ENCODE measurements at regions not wholly inside any gene's neighbourhood (a gene's known extent, or its start where the extent isn't known, plus 50 kb on each side); places are given as distances from the start of the nearest gene placed in this dataset.

DNA sequence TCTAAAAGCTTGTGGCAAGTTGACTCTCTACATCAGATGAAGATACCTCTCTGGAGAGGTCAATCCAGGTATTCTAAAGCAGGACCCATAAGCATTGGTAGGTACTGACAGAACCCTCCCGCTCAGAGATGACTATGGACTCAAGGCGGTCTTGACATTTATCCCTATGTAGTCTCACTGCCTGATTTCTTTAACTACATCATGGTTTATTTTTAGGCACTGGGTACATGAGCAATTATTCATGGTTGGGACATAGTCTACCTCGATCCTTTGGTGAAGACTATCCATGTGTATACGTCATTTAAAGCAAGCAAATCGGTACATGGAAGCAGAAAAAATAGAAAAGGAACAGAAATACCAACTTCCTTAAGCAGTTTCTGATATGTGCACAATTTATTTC lies 136.2 kb upstream of the TAB2 start:
- no peak for DNase-seq (ENCODE audit: low read depth, low spot score)

DNA sequence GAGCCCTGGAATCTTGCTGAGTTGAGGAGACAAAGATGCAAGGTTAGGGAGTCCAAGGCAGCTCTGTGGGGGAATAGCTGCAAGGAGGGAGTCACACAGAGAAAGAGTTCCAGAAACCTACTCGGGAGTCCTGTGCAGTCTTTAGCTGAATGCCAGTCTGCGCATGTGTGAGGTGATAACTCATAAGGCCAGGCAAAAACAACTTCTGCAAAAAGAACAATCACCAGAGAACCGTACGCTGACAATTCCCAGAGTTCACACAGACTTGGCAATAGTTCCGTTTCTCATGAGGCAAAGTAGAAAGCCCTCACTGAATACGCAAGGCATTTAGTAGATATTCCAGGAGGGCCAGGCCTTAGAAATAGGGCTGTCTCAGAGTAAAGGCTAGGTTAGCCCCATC lies 135.2 kb upstream of the TAB2 start:
- DNase-seq (ENCODE audit: low read depth, low spot score) = no peak

DNA sequence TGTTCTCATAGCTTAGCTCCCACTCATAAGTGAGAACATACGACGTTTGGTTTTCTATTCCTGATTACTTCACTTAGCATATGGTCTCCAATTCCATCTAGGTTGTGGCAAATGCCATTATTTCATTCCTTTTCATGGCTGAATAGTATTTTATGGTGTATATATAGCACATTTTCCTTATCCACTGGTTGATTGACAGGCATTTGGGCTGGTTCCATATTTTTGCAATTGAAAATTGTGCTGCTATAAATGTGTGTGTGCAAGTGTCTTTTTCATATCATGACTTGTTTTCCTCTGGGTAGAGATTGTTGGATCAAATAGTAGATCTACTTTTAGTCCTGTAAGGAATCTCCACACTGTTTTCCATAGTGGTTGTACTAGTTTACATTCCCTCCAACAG lies 133.0 kb upstream of the TAB2 start:
- no peak for DNase-seq (ENCODE audit: low read depth, low spot score)

DNA sequence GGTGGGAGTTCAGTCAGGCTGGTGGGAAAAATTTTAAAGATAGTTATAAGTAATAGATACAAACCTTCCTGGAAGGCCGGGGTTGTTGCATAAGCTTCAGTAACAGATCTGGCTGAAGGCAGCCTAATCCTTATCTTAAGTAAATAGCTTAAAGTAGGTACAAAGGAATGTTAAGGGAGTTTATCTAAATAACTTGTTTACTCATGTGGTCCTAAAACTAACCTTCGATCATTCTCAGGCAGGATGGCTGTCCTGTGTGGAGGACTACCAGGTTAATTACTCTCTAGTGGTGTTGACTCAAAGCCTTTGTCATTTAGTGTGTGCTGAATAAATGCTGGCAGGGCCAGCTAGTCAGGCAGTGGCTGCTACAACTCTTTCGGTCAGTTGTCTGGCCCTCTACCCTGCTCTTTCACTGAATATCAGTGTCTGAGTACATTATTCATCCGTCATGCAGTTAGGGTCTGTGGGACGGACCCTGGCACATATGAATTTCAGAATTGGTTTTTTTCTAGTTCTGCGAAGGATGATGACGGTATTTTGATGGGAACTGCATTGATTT lies 131.6 kb upstream of the TAB2 start:
- no peak for DNase-seq (ENCODE audit: low read depth, low spot score)

DNA sequence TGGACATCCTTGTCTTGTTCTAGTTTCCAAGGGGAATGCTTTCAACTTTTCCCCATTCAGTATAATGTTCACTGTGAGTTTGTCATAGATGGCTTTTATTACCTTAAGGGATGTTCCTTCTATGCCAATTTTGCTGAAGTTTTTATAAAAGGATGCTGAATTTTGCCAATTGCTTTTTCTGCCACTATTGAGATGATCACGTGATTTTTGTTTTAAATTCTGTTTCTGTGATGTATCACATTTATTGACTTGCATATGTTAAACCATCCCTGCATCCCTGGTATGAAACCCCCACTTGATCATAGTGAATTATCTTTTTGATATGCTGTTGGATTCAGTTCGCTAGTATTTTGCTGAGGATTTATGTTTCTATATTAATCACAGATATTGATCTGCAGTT lies 130.6 kb upstream of the TAB2 start:
- no peak for DNase-seq (ENCODE audit: low read depth, low spot score)

DNA sequence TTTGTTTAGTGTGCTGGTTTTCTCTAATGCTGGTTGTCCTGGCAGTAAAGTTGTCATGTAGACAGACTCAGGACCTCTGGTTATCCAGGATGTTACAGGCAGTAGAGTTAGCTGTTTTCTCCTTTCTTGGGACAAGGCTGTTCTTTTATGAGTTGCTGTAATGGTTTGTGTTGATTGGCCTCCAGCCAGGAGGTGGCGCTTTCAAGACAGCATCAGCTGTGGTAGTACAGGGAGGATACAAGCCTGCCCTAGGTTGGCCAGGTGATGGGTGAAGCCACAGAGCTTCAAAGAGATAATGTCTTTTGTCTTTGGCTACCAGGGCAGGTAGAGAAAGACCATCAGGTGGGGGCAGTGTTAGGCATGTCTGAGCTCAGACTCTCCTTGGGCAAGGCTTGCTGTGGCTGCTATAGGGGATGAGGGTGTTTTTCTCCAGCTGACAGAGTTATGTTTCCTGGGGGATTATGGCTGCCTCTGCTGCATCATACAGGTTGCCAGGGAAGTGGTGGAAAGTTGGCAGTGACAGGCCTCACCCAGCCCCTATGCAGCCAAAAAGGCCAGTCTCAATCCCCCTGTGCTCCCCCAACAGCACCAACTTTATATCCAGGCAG lies 127.2 kb upstream of the TAB2 start:
- peak; percentile 74 for DNase-seq (ENCODE audit: low read depth, low spot score)

DNA sequence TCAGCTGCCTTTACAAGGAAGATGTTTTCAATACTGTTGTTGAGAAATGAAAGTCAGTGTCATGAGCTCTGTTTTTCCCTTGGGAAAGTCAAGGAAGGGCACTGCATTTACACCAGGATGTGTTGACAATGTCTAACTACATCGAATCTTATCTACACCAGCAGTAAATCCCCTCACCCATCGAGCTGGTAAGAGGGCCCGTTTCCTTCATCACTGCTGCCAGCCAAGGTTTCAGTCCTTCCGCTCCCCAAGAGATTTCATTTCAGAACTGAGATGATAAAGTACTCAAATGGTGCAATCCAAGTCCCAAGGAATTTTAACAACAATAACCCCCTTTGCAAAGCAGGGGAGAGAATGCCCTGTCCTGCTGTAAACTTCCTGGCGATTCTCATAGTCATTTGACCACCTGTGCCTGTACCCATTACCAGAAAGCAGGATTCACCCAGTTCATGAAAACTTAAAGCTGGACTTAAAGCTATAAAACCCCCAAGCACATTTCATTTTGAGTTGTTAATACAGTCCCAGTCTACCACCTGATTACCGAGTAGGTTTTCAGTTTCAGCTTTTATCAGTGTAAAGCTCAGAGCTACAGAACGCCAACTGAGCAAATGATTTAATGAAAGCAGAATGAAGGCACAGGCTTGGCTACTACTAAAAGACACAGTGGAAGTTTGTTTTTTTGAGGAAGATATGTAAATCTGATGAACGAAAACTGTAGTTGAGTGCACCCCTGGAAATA lies 122.5 kb upstream of the TAB2 start:
- no peak for DNase-seq (ENCODE audit: low read depth, low spot score)

DNA sequence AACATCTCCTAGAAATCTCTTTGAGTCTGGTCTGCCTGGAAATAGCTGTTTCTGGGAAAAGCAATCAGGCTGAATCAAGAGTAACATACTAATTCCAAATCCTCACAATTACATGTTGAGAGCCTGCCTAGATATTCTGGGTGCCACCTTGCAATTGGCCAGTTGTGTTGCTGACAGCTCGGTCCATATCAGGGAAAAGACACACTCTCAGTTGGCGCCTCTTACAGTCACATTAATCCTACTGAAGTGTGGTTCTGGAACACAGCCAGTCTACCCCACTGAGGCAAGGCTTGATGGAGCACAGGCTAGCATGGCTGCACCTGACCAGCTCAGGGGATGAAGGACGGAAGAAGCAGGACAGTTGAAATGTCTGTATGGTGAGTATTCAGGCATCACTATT lies 121.4 kb upstream of the TAB2 start:
- DNase-seq (ENCODE audit: low read depth, low spot score) = no peak

DNA sequence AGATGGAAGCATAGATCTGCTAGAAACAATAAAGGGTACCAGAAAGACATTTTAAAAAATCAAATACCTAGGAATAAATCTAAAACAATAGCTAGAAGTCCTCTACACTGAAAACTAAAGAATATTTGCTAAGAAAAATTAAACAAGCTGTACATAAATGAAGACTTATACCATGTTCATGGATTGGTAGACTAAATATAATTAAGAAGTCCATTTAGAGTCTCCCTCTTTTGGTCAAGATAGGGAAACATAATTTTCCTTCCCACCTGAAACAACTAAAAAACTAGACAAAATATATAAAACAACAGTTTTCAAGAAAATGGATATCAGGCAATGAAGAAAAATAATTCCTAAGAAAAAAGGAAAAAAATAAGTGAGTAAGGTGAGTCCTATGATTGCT lies 120.0 kb upstream of the TAB2 start:
- no peak for DNase-seq (ENCODE audit: low read depth, low spot score)

DNA sequence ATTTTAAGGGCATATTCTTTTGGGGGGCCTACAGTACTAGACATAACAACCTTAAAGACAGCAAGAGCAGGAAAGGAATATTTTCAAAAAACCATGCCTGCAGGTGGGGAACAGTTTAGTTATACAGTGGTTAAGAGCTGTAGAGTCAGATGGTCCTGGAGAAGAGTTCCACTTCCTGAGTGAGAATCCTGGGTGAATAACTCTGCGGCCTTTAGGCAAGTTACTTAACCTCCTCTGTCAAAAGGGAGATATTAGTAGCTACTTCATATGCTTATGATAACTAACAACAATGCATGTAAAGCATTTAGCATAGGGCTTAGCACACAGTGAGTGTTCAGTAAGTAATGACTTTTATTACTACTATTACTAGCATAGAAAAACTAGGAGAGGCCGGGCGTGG lies 119.2 kb upstream of the TAB2 start:
- no peak for DNase-seq (ENCODE audit: low read depth, low spot score)

DNA sequence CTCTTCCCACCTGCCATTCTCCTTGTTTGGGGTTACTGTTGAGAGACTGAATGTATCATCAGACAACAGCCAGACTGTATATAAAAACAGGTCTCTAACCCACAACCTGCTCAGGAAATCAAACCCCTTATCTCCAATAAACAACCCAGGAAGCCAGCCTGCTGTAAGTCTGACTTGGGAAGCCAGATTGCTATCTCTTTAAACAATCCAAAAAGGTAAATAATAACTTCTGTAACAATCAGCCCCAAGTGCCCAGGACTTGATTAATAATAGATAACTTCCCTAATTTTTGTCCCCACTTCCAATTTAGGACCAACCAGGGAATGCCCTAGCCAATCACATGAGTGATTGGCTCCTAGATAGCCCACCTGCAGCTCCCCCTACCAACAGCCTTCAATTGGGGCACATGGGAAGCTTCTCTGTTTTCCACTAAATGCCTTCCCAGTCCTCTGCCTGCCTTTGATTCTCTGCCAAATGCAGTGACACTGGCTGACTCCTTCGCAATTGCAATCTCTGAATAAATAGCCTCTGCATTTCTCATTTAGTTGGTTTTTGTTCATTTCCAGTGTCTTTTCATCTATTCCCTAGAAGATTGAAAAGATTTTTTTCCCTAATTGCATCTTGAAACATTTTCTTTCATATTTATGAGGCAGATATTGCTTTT lies 117.1 kb upstream of the TAB2 start:
- no peak for DNase-seq (ENCODE audit: low read depth, low spot score)

DNA sequence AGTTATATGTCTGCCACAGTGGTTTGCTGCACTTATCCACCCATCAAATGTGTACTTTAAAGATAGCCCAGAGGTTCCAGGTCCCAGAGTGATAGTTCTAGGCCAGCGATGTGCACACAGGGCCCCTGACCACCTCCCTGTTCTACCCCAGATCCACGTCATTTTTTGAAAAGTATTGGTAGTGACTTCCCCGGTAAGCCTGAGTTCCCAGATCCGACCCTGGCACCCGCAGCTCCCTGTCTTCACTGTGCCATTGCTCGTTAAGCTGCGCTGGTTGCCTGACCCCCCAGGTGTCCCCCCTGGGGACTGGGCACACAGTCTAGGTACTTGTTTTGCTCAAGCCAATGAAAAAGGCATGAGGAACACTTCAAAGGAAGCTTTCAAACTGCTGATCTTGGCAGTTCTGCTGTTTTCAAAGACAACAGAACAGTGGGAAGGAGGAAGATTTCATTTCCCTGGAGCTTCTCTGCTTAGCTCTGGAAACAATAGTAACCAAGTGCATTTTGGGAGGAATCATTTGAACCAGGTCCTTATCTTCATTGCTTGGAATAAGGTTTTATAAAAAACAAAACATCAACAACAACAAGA lies 116.3 kb upstream of the TAB2 start:
- no peak for DNase-seq (ENCODE audit: low read depth, low spot score)

DNA sequence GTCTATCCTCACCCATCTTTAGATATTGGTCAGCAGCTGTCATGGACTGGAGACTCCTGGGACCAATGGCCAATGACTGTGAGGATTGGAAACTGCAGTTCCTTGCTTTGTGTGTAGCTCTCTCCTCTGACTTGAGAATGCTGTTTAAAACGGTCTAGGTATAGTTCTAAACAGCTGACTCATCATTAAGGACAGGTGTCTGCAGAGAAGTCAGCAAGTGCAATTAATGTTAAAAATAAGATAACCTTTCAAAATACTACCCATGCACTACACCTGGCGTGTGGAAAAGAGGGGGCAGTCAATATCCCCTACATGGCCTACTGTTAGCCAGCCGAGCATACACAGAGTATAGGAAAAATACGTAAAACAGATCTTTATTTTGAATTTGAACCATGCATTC lies 115.4 kb upstream of the TAB2 start:
- no peak for DNase-seq (ENCODE audit: low read depth, low spot score)

DNA sequence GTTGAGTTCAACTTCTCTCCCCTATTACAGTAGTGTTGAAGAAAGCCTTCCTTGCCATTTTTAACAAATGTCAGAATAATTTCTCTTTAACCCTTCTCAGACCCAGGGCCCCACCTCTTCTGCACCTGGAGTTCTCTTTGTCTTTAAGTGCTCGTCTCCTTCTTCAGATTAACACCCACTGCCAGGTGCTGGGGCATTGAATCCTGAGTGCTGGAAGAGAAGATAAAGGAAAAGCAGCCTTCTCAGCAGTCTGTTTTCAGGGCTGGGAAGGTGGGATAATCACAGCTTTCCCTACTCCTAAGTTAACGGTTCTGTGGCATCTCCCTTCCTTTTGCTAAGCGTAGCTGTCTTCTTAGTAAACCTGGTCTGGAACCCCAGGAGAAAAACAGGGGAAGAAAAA lies 114.6 kb upstream of the TAB2 start:
- DNase-seq (ENCODE audit: low read depth, low spot score) = no peak

DNA sequence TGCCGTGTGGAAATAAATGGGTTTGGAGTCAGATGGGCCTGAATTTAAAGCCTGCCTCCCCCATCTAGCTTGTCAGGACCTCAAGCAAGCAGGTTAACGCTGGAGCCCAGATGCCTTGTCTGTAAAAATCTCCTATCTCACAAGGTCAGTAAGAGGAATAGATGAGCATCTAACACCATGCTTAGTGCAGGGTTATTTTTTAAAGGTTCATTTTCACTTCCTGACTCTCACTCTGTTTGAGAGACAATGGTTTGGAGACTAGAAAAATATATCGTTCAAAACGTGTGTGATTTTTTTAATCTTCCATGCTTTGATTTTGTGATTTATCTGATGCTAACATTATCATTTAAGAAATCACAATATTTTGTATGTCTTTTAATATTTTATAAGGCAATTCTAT lies 114.0 kb upstream of the TAB2 start:
- DNase-seq (ENCODE audit: low read depth, low spot score) = no peak

DNA sequence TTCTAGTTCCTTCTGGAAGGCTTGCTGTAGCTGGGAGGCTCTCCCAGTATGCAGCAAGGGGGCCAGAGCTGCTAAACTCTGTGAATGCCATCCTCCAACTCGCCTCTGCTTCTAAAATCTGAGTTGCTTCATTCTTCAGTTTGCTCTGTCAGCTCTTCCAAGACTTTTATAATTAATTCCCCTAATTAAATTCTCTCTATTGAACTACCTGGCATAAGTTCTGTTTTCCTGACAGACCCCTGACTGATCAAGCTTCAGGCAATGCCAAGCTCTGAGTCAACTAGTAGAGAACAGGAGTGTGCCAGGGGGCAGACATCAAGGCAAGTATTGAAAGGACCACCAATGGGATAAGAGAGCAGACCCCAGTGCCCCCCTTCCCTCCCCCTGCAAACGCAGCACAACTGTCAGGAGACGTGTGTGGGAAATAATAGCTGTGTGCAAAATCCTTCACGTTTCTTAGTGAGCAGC lies 109.3 kb upstream of the TAB2 start:
- DNase-seq (ENCODE audit: low read depth, low spot score) = no peak

DNA sequence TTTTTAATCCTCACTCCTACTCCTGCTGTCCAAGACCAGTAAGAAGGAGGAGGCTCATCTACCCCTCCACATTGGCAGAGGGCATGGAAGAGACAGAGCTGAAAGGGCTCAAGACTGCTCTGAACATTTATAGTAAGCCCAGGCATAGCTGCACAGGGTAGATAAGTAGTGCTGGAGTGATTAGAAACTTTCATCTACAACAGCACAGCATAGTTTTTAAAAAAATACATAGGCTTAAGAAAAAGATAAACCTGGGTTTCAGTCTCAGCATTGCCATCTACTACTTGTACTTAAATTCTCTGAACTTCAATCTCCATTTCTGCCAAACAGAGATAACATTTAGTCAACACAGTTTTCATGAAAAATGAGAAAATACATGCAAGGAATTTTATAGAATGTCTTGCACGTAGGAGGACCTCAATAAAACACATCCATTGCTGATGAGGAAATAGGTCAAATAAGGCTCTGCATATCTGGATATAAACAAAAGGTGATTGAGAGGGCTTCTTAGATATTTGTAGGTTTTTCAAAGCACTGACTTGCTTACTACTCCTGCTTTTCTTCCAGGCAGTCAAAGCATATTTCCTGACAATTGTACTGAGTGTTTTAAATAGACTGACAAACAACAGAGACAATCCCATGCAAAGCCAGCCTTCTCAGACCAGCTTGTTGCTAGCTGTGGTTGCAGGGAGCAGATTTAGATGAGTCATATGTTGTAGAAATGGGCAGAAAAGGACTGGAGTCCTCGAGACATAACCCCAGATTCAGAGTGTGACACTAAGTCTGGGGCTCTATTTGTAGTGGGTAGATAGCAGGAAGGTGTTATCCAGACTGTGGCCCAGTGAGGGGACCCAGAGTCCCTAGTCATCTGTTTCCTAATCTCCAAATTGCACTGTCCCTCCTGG lies 107.4 kb upstream of the TAB2 start:
- no peak for DNase-seq (ENCODE audit: low read depth, low spot score)

DNA sequence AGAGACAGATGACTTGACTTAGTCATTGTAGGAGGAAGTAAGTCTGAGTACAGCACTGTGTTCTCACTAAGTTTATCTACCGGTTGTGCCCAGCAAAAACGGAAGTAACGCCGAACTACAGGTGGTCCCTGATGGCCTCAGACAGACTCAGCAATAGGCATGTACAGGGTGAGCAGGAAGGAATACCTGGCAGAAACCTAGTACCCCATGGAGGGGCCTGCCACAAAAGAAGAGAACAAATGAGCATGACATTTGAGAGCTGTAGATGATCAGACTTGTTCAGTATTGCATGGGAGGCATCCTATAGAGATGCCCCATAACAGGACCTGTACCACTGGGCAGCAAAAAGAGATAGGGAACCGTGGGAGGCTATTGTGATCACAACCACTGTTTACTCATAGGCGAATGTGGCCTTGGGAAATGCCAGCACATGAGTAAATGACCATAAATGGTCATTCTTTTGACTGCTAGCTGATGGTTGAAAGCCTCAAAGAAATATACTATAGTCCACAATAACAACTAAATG lies 106.4 kb upstream of the TAB2 start:
- DNase-seq (ENCODE audit: low read depth, low spot score) = no peak

DNA sequence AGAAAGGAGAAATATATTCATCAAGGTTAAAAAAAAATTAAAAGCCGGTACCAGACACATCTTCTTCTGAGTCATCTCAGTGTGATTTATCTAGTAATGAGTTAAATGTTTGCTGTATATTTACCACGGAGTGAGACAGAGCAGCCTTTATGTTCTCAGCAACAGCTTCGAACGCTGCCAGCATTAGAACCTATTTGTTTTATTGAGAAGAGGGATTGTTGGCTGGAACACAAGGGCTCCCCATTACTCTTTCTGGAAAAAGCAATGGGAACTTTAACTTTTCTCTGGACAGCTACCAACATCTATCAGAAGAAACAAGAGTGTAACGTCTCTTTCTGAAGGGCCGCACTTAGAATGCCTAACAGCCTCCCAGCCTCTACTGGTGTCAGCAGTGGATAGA lies 105.3 kb upstream of the TAB2 start:
- DNase-seq (ENCODE audit: low read depth, low spot score) = no peak

DNA sequence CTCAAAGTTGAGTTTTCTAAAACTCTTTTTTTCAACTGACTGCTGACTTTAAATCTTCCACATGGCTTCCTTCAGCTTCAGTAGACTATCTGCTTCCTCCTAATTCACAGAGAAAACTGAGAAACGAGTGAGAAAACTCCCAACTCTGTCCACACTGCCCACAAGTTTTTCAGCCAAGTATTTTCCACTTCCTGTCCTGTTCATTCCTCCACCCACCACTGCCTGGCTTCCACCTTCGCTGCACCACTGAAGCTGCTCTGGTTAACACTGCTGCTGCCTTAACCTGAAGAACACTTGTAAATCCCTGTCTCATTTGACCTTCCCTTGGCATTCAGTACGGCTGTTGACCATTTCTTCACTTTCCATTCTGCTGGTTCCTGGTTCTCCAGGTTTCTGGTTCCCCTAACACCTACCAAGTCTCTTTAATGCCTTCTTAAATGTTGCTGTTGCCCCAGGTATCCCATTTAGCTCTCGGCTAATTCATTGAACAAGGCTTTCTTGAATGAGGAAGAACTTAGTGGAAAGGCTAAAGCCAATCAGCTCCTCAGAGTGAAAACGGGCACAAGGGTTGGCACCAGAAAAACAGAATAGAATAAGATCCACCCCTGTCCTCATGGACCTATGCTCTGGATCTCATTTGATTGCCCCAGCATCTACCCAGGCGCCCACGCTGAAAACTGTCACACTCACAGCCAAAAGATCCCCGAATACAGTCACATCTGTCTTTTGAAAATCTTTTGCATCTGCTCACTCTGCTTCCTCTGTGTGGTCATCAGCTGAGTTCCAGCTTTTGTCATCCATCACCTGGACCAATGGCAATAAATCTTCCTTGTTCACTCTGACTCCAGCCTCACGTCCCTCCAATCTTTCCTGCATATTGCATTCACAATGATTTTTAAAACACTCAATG lies 104.4 kb upstream of the TAB2 start:
- DNase-seq (ENCODE audit: low read depth, low spot score) = no peak

Data from iPS DF 19.7 (cell line).